PC-3 (cell line): ENCODE measurements at regions not wholly inside any gene's neighbourhood (a gene's known extent, or its start where the extent isn't known, plus 50 kb on each side); places are given as distances from the start of the nearest gene placed in this dataset.

ENCODE experiments used
- ATAC-seq: fragments of 200-7000 bp; cut with Tn5 transposase; 2 replicates; pipeline ENCODE4 v1.9.1; 2020; ENCODE audit warnings: mild to moderate bottlenecking, moderate library complexity
- BruUV-seq: library from RNA; stranded (reverse); fragments of 400-500 nt; replicated peaks from 2 replicates; lab custom pipeline; 2021; lab: Mats Ljungman, UMichigan
- CTCF ChIA-PET: fragments of 300-600 bp; sonication (Branson Sonifier 250); formaldehyde crosslinking; loops from one replicate; lab custom pipeline; 2022; ENCODE audit warnings: antibody characterized with exemption; lab: Charles Lee
- POLR2A ChIA-PET: fragments of 300-600 bp; sonication (Branson Sonifier 250); formaldehyde crosslinking; loops from one replicate; lab custom pipeline; 2022; ENCODE audit warnings: antibody characterized with exemption; ENCODE audit not compliant: unreplicated experiment; lab: Charles Lee
- DNase-seq: peaks from one replicate; pipeline ENCODE4 v3.0.0-alpha.2; 2015
- H2AFZ ChIP-seq: fragments of 300-600 bp; sonication (generic); 2 replicates; pipeline ENCODE4 v1.6.0; 2016; ENCODE audit warnings: antibody characterized with exemption, low read length
- H3F3A ChIP-seq: fragments of 300-600 bp; sonication (generic); one replicate; pipeline ENCODE4 v1.6.0; 2017; ENCODE audit warnings: antibody characterized with exemption, low read length, control low read depth, mild to moderate bottlenecking; ENCODE audit not compliant: unreplicated experiment
- H3K27ac ChIP-seq: fragments of 300-600 bp; sonication (generic); 2 replicates; pipeline ENCODE4 v1.5.1; 2016; ENCODE audit warnings: mild to moderate bottlenecking, low read length
- H3K27me3 ChIP-seq: fragments of 300-600 bp; sonication (generic); 2 replicates; pipeline ENCODE4 v1.6.1; 2016; ENCODE audit warnings: low read length, mixed read lengths
- H3K36me3 ChIP-seq: fragments of 300-600 bp; sonication (generic); 2 replicates; pipeline ENCODE4 v1.6.1; 2016; ENCODE audit warnings: low read depth, mixed run types, low read length, mixed read lengths
- H3K4me1 ChIP-seq: fragments of 300-600 bp; sonication (generic); 2 replicates; pipeline ENCODE4 v1.5.1; 2016; ENCODE audit warnings: low read length; ENCODE audit not compliant: insufficient read depth
- H3K4me2 ChIP-seq: fragments of 300-600 bp; sonication (generic); 2 replicates; pipeline ENCODE4 v1.6.0; 2016; ENCODE audit warnings: low read length
- H3K4me3 ChIP-seq: fragments of 300-600 bp; sonication (generic); 2 replicates; pipeline ENCODE4 v1.5.1; 2016; ENCODE audit warnings: mild to moderate bottlenecking, low read length, mixed read lengths
- H3K79me2 ChIP-seq: fragments of 300-600 bp; sonication (generic); 2 replicates; pipeline ENCODE4 v1.6.1; 2017; ENCODE audit warnings: low read length, mixed read lengths
- H3K9ac ChIP-seq: fragments of 300-600 bp; sonication (generic); 2 replicates; pipeline ENCODE4 v1.6.0; 2016; ENCODE audit warnings: mild to moderate bottlenecking, low read length
- H3K9me2 ChIP-seq: fragments of 300-600 bp; sonication (generic); replicated peaks from 2 replicates; pipeline ENCODE4 v1.6.1; 2016; ENCODE audit warnings: mixed run types, low read length, mixed read lengths
- H3K9me3 ChIP-seq: fragments of 300-600 bp; sonication (generic); 2 replicates; pipeline ENCODE4 v1.6.1; 2016; ENCODE audit warnings: low read length, mixed read lengths
- H4K20me1 ChIP-seq: fragments of 300-600 bp; sonication (generic); 2 replicates; pipeline ENCODE4 v1.6.1; 2016; ENCODE audit warnings: low read length, mixed read lengths
- EZH2 ChIP-seq: fragments of 300-600 bp; sonication (generic); IDR thresholded peaks from one replicate; pipeline ENCODE4 v1.6.1; 2017; ENCODE audit warnings: antibody characterized with exemption, mild to moderate bottlenecking, low read length; ENCODE audit not compliant: unreplicated experiment
- EZH2phosphoT487 ChIP-seq: fragments of 300-600 bp; sonication (generic); IDR thresholded peaks from 2 replicates; pipeline ENCODE4 v1.6.1; 2018; ENCODE audit warnings: mild to moderate bottlenecking, antibody characterized with exemption, low read length, borderline replicate concordance
- intact Hi-C: fragments of 100-400 bp; cut with micrococcal nuclease; formaldehyde crosslinking; loops from 2 replicates; pipeline ENCODE4 v1.9.0; 2023
- TF ChIP-seq, protein P1 (sequence below): fragments of 300-600 bp; sonication (generic); conservative IDR thresholded peaks from 2 replicates; pipeline ENCODE4 v1.5.1; 2017; ENCODE audit warnings: antibody characterized with exemption, low read depth, mild to moderate bottlenecking, low read length

DNA sequence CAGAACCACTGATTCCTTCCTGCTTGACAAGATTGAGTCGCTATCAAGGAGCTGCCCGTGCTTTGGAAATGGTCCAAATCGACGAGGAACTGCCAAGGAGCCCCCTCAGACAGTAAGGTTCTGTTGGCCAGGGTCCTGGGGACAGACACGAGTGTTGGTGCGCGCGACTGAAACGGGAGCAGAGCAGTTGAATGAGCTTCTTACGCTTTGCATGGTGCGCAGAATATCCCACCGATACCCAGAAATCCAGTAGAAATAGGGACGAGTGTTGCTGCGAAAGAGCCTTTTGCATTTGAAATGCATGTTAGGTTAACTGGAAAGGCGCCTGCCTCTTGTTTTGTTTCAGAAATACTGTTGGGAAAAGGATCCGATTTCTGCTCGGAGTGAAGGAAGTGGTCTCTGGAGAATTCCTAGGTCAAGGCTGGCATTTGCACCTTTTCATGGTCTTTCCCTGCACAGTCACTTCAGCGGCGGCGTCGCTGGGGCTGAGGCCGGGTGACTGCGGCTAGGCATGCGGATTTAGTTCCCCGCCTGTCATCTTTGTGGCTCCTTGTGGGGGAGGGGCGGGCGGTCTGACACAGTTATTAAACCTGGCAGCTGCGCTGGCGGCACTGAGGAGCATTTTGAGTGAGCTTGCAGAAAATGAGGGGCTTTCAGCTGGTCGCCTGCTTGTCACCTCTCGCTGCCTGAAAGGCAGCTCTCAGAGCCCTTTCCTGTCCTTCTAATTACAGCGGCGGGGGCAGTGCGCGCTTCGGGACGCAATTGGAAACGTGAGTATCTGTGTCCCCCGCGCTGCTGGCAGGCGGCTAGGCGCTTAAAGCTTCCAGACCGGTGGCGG, 51.5 kb upstream of the TRIM2 start:
- Histone ChIP-seq H3K4me2 (peak overlapping the region; percentile 90), H3K36me3 (no peaks in the 10 kb centered on the region), H3K9me3 (no peaks in the 10 kb centered on the region), H3K9me2 (no peaks in the 10 kb centered on the region), H3K4me3 (peak overlapping the region; percentile 69), H3F3A (no peaks in the 10 kb centered on the region), H3K9ac (no peak overlapping the region), H3K4me1 (peaks cover 11% of the 10 kb centered on the region), H3K27me3 (no peaks in the 10 kb centered on the region), H2AFZ (peak overlapping the region; percentile 91), H3K27ac (no peak overlapping the region), H3K79me2 (no peaks in the 10 kb centered on the region), H4K20me1 (no peaks in the 10 kb centered on the region)
- no peak for DNase-seq
- intact Hi-C loops, result no loop called here
- ATAC-seq, result peak; percentile 30
- ChIA-PET POLR2A (interaction anchor here (0.6 kb wide), 1 partner anchor 63 kb away, joined by 8 read pairs; no protein-coding TSS in a partner anchor), CTCF (no interaction called here)
- TF ChIP-seq, protein P1, sequence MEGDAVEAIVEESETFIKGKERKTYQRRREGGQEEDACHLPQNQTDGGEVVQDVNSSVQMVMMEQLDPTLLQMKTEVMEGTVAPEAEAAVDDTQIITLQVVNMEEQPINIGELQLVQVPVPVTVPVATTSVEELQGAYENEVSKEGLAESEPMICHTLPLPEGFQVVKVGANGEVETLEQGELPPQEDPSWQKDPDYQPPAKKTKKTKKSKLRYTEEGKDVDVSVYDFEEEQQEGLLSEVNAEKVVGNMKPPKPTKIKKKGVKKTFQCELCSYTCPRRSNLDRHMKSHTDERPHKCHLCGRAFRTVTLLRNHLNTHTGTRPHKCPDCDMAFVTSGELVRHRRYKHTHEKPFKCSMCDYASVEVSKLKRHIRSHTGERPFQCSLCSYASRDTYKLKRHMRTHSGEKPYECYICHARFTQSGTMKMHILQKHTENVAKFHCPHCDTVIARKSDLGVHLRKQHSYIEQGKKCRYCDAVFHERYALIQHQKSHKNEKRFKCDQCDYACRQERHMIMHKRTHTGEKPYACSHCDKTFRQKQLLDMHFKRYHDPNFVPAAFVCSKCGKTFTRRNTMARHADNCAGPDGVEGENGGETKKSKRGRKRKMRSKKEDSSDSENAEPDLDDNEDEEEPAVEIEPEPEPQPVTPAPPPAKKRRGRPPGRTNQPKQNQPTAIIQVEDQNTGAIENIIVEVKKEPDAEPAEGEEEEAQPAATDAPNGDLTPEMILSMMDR, result no peak
- TF ChIP-seq EZH2 (no peak), EZH2phosphoT487 (no peak)
- no TSS peak for BruUV-seq

GRCh38 chr4:153153339-153153871, 50.8 kb upstream of the TRIM2 start:
- ChIA-PET POLR2A (no interaction called here), CTCF (no interaction called here)

More at GRCh38 chr4:153153339-153153871, 50.8 kb upstream of the TRIM2 start:
- ATAC-seq (peak; percentile 75), DNase-seq (peak; percentile 19)
- peak overlapping the region; percentile 90 for H3K4me2 ChIP-seq
- no peaks in the 10 kb centered on the region for H3K9me3 ChIP-seq
- H3F3A ChIP-seq, result no peaks in the 10 kb centered on the region
- TF ChIP-seq EZH2phosphoT487 (no peak), EZH2 (no peak)
- TF ChIP-seq, protein P1, result no peak
- no peaks in the 10 kb centered on the region for H3K27me3 ChIP-seq
- peak overlapping the region; percentile 91 for H2AFZ ChIP-seq
- H3K79me2 ChIP-seq, result no peaks in the 10 kb centered on the region
- intact Hi-C loops, result no loop called here
- H3K4me1 ChIP-seq, result peaks cover 11% of the 10 kb centered on the region
- peak overlapping the region; percentile 69 for H3K4me3 ChIP-seq
- H3K27ac ChIP-seq, result no peak overlapping the region
- H3K9ac ChIP-seq, result no peak overlapping the region; the same call in 1 of the 2 replicates
- H4K20me1 ChIP-seq, result no peaks in the 10 kb centered on the region
- H3K36me3 ChIP-seq, result no peaks in the 10 kb centered on the region
- no peaks in the 10 kb centered on the region for H3K9me2 ChIP-seq
- BruUV-seq, result no TSS peak
